Muscle layer of duodenum (tissue), 2 donors: ENCODE measurements at regions not wholly inside any gene's neighbourhood (a gene's known extent, or its start where the extent isn't known, plus 50 kb on each side); places are given as distances from the start of the nearest gene placed in this dataset.

ENCODE experiments used
- H3K27ac ChIP-seq: one replicate; pipeline ENCODE4 v1.7.0; 2013; ENCODE audit warnings: mild to moderate bottlenecking, low read length
- H3K27me3 ChIP-seq: one replicate; pipeline ENCODE4 v1.7.0; 2013; ENCODE audit warnings: low read depth, mild to moderate bottlenecking, control low read depth, low read length
- H3K36me3 ChIP-seq, 2 donors: one replicate each; pipeline ENCODE4 v1.7.0; 2013; ENCODE audit warnings: low read length in 2 of 2, control low read depth in 1 of 2, mild to moderate bottlenecking in 1 of 2; ENCODE audit not compliant: insufficient read depth in 2 of 2, control insufficient read depth in 1 of 2
- H3K4me1 ChIP-seq, 2 donors: one replicate each; pipeline ENCODE4 v1.7.0; 2013; ENCODE audit warnings: low read length in 2 of 2, mild to moderate bottlenecking in 2 of 2, control low read depth in 1 of 2, moderate library complexity in 1 of 2; ENCODE audit not compliant: insufficient read depth in 2 of 2, control insufficient read depth in 1 of 2
- H3K4me3 ChIP-seq, 2 donors: one replicate each; pipeline ENCODE4 v1.7.0; 2013; ENCODE audit warnings: low read length in 2 of 2, low read depth in 1 of 2, mild to moderate bottlenecking in 1 of 2
- H3K9me3 ChIP-seq, 2 donors: one replicate each; pipeline ENCODE4 v1.7.0; 2013; ENCODE audit warnings: low read length in 2 of 2, control low read depth in 1 of 2, mild to moderate bottlenecking in 1 of 2; ENCODE audit not compliant: control insufficient read depth in 1 of 2
- donor health status: healthy.

- Histone ChIP-seq H3K27ac (peak overlapping the region; percentile 34), H3K9me3 (no peaks in the 10 kb centered on the region), H3K4me3 (no peak overlapping the region), H3K27me3 (no peaks in the 10 kb centered on the region), H3K36me3 (no peaks in the 10 kb centered on the region), H3K4me1 (peaks cover 0 to 8% of the 10 kb centered on the region in 2 donors)
These were observed 259.2 kb upstream of the NOVA1 start for GRCh38 chr14:26856876-26857518.

DNA sequence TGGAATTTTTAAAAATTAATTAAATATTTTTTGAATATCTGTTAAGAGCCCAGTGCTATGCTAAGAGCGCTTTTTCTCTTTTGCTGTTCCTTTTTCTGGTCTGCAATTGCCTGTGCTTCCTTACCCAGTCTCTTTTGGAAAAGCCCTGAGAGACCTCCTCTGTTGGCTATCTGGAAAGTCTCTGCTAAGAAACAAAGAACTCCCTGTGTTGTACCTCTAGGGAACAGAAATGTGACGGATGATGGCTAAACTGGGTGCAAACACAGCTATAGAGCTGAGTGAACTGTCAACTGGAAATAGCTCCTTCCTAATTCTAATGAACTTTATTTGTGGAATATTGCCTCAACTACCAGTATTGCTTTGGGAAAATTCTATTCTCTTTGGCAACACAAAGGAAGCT lies 261.6 kb upstream of the NOVA1 start:
- Histone ChIP-seq H3K9me3 (no peaks in the 10 kb centered on the region), H3K27ac (no peak overlapping the region), H3K4me3 (no peak overlapping the region), H3K27me3 (no peaks in the 10 kb centered on the region), H3K4me1 (peaks cover 0 to 8% of the 10 kb centered on the region in 2 donors), H3K36me3 (no peaks in the 10 kb centered on the region)

GRCh38 chr14:26860111-26860510 lies 262.3 kb upstream of the NOVA1 start:
- H3K36me3 ChIP-seq = no peaks in the 10 kb centered on the region
- H3K27me3 ChIP-seq = no peaks in the 10 kb centered on the region

DNA sequence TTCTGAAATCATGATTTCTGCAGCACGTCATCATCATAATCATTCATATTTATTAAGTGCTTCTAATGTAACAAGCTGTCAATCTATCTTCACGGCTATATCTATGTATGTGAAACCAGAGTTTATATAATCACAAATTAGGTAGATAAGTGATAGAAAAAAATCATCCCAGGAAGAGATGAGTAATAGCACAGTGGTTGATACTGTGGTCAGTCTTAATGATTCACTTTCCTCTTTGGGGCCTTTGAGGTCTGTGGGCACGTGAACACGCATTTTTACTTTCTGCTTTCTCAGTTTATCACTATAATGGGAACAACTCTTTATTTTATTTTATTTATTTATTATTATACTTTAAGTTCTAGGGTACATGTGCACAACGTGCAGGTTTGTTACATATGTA lies 265.9 kb upstream of the NOVA1 start:
- no peak overlapping the region for H3K27ac ChIP-seq
- no peak overlapping the region for H3K4me3 ChIP-seq
- H3K4me1 ChIP-seq = no peaks in the 10 kb centered on the region
- H3K27me3 ChIP-seq = no peaks in the 10 kb centered on the region
- no peaks in the 10 kb centered on the region for H3K9me3 ChIP-seq
- no peaks in the 10 kb centered on the region for H3K36me3 ChIP-seq

More at GRCh38 chr14:26860111-26860510, 262.3 kb upstream of the NOVA1 start:
- H3K9me3 ChIP-seq = no peaks in the 10 kb centered on the region
- H3K4me3 ChIP-seq = no peak overlapping the region
- H3K4me1 ChIP-seq = peaks cover 0 to 8% of the 10 kb centered on the region in 2 donors
- no peak overlapping the region for H3K27ac ChIP-seq

- Histone ChIP-seq H3K27ac (no peak overlapping the region), H3K36me3 (no peaks in the 10 kb centered on the region)
These were observed 268.9 kb upstream of the NOVA1 start for GRCh38 chr14:26866721-26867120.

GRCh38 chr14:26867171-26867757 lies 269.4 kb upstream of the NOVA1 start:
- Histone ChIP-seq H3K4me1 (no peaks in the 10 kb centered on the region), H3K27me3 (no peaks in the 10 kb centered on the region), H3K4me3 (no peak overlapping the region), H3K27ac (no peak overlapping the region), H3K36me3 (no peaks in the 10 kb centered on the region), H3K9me3 (no peaks in the 10 kb centered on the region)

More at GRCh38 chr14:26866721-26867120, 268.9 kb upstream of the NOVA1 start:
- no peaks in the 10 kb centered on the region for H3K9me3 ChIP-seq
- H3K4me1 ChIP-seq = no peaks in the 10 kb centered on the region
- no peaks in the 10 kb centered on the region for H3K27me3 ChIP-seq
- no peak overlapping the region for H3K4me3 ChIP-seq

DNA sequence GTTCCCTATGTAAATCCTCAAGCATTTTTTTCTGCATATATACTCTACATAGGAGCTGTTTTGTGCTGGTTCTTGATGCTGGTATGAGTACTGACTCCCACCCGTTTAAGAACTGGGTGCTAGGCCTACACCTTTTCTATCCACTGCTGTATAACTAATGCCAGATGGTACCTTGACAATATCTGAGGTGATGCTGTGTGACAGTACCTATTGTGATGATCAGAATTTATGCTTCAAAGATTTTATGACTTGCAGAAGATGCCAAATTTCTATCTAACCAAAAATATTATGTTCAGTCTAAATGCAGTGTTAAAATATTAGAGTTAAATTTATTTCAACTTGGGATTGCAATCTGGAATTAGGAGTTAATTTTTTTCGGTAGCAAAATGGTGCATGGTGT lies 272.3 kb upstream of the NOVA1 start:
- no peak overlapping the region for H3K27ac ChIP-seq
- H3K4me3 ChIP-seq = no peak overlapping the region
- H3K36me3 ChIP-seq = no peaks in the 10 kb centered on the region
- H3K27me3 ChIP-seq = no peaks in the 10 kb centered on the region
- no peaks in the 10 kb centered on the region for H3K4me1 ChIP-seq
- H3K9me3 ChIP-seq = no peaks in the 10 kb centered on the region

- no peaks in the 10 kb centered on the region for H3K4me1 ChIP-seq
- H3K27ac ChIP-seq = no peak overlapping the region
- no peak overlapping the region for H3K4me3 ChIP-seq
- no peaks in the 10 kb centered on the region for H3K27me3 ChIP-seq
- H3K9me3 ChIP-seq = no peaks in the 10 kb centered on the region
- H3K36me3 ChIP-seq = no peaks in the 10 kb centered on the region
These were observed 273.1 kb upstream of the NOVA1 start for GRCh38 chr14:26870722-26871617.

DNA sequence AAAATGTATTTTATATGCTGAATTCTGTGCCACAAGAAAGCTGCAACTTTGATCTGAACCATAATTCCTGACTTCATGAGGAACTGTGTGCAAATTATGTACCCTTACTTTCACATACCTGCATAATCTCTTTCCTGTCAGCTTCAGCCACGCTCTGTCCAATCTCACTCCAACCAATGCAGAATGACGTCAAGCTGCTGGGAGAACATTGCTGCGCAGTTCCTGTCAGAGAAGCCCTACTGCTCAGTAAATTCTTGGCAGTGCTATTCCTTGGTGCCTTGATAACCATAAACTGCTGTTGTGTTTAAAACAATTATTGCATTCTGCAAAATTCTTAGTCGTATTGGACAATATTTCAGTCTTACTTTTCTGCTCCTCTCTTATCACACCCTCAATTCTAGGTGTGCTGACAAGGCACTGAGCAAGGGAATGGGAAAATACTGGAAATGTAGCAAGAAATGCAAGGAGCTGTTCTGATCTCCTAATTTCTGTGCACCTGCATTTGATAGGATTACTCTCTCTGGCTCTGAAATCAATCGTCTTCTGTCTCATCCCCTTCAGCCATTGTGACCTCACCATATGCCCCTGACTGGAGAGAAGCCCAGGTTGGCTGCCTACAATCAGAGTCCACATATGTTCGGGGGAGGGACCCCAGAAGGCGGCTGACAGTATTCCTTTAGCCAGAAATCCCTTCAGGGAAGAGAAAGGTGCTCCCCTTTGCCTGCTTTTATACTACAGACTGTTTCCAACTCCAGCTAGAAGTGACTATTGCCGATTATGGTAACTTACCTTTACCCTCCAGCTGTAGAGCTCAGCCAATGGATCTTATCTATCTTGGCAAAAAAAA lies 274.9 kb upstream of the NOVA1 start:
- no peaks in the 10 kb centered on the region for H3K9me3 ChIP-seq
- H3K27ac ChIP-seq = no peak overlapping the region
- no peaks in the 10 kb centered on the region for H3K27me3 ChIP-seq
- no peak overlapping the region for H3K4me3 ChIP-seq
- no peaks in the 10 kb centered on the region for H3K36me3 ChIP-seq
- H3K4me1 ChIP-seq = no peaks in the 10 kb centered on the region

GRCh38 chr14:26873362-26873960 lies 275.6 kb upstream of the NOVA1 start:
- Histone ChIP-seq H3K9me3 (no peaks in the 10 kb centered on the region), H3K27me3 (no peaks in the 10 kb centered on the region), H3K4me1 (no peaks in the 10 kb centered on the region), H3K36me3 (no peaks in the 10 kb centered on the region), H3K4me3 (no peak overlapping the region), H3K27ac (no peak overlapping the region)
